HL-60 (cell line): ENCODE measurements at regions not wholly inside any gene's neighbourhood (a gene's known extent, or its start where the extent isn't known, plus 50 kb on each side); places are given as distances from the start of the nearest gene placed in this dataset.

Experiments used
- CTCF ChIP-seq: IDR thresholded peaks from one replicate; pipeline ENCODE4 v1.5.1; 2011; ENCODE audit warnings: low read length, control low read depth, inconsistent platforms; ENCODE audit not compliant: insufficient read depth
- POLR2AphosphoS5 ChIP-seq: IDR thresholded peaks from 2 replicates; pipeline ENCODE4 v1.6.1; 2012; ENCODE audit warnings: low read depth
- REST ChIP-seq: IDR thresholded peaks from 2 replicates; pipeline ENCODE4 v1.6.1; 2012; ENCODE audit warnings: low read depth; ENCODE audit not compliant: insufficient replicate concordance

GRCh38 chr1:61563611-61564010, 161.3 kb downstream of the TM2D1 start:
- TF ChIP-seq POLR2AphosphoS5 (no peak), CTCF (no peak), REST (no peak)
